WTC11 (cell line): ENCODE measurements at regions not wholly inside any gene's neighbourhood (a gene's known extent, or its start where the extent isn't known, plus 50 kb on each side); places are given as distances from the start of the nearest gene placed in this dataset.

Experiments
- ATAC-seq: fragments of 200-7000 bp; cut with Tn5 transposase; 2 replicates; pipeline ENCODE4 v1.10.0; 2021; ENCODE audit warnings: mild to moderate bottlenecking, moderate library complexity
- CTCF ChIA-PET: fragments of 300-600 bp; sonication (Branson Sonifier 250); formaldehyde crosslinking; loops from one replicate; lab custom pipeline; 2021; ENCODE audit warnings: antibody characterized with exemption; lab: Charles Lee
- POLR2A ChIA-PET: fragments of 350-600 bp; sonication (Branson Sonifier 250); formaldehyde crosslinking; loops from one replicate; lab custom pipeline; 2021; ENCODE audit warnings: antibody characterized with exemption; lab: Charles Lee
- DNase-seq: peaks from one replicate; pipeline ENCODE4 v3.0.0; 2021; ENCODE audit warnings: low spot score
- H3K27ac Mint-ChIP-seq: 2 replicates; pipeline ENCODE4 v1.8.0; 2021; ENCODE audit warnings: mixed read lengths
- H3K27me3 Mint-ChIP-seq: 2 replicates; pipeline ENCODE4 v1.8.0; 2021; ENCODE audit warnings: low read depth, mild to moderate bottlenecking, moderate library complexity, mixed read lengths
- H3K36me3 Mint-ChIP-seq: 2 replicates; pipeline ENCODE4 v1.8.0; 2021; ENCODE audit warnings: mixed read lengths
- H3K4me1 Mint-ChIP-seq: 2 replicates; pipeline ENCODE4 v1.8.0; 2022; ENCODE audit warnings: mixed read lengths
- H3K4me3 Mint-ChIP-seq: 2 replicates; pipeline ENCODE4 v1.8.0; 2021; ENCODE audit warnings: mild to moderate bottlenecking, moderate library complexity, mixed read lengths
- H3K9me3 Mint-ChIP-seq: 2 replicates; pipeline ENCODE4 v1.8.0; 2021; ENCODE audit warnings: mixed read lengths
- AR ChIP-seq: fragments of 250-450 bp; sonication (Bioruptor Pico); IDR thresholded peaks from 2 replicates; pipeline ENCODE4 v1.9.0; 2021; ENCODE audit warnings: mild to moderate bottlenecking
- ARID4B ChIP-seq: sonication (generic); formaldehyde crosslinking; IDR thresholded peaks from 2 replicates; pipeline ENCODE4 v1.8.0; 2023; ENCODE audit warnings: missing genetic modification reagents, mild to moderate bottlenecking, borderline replicate concordance
- CDX4 ChIP-seq: fragments of 250-450 bp; sonication (Bioruptor Pico); IDR thresholded peaks from 2 replicates; pipeline ENCODE4 v1.9.0; 2021; ENCODE audit warnings: moderate library complexity, mild to moderate bottlenecking, inconsistent platforms, borderline replicate concordance
- CTCF ChIP-seq: fragments of 200-600 bp; IDR thresholded peaks from 2 replicates; pipeline ENCODE4 v1.8.0; 2022; ENCODE audit warnings: antibody characterized with exemption
- EMX1 ChIP-seq: fragments of 250-450 bp; sonication (Bioruptor Pico); IDR thresholded peaks from 2 replicates; pipeline ENCODE4 v1.8.0; 2021; ENCODE audit warnings: mild to moderate bottlenecking
- NFYB ChIP-seq: sonication (generic); formaldehyde crosslinking; conservative IDR thresholded peaks from 2 replicates; pipeline ENCODE4 v1.8.0; 2022; ENCODE audit warnings: low read depth, missing genetic modification reagents
- PREB ChIP-seq: sonication (generic); formaldehyde crosslinking; IDR thresholded peaks from 2 replicates; pipeline ENCODE4 v1.8.1; 2022; ENCODE audit warnings: mild to moderate bottlenecking, missing genetic modification reagents, moderate library complexity, borderline replicate concordance
- SMAD3 ChIP-seq: sonication (generic); formaldehyde crosslinking; IDR thresholded peaks from 2 replicates; pipeline ENCODE4 v1.8.0; 2022; ENCODE audit warnings: missing genetic modification reagents, mild to moderate bottlenecking, borderline replicate concordance
- SMAD4 ChIP-seq: sonication (generic); formaldehyde crosslinking; IDR thresholded peaks from 2 replicates; pipeline ENCODE4 v1.8.0; 2022; ENCODE audit warnings: mild to moderate bottlenecking, missing genetic modification reagents
- SOX15 ChIP-seq: fragments of 250-450 bp; sonication (Bioruptor Pico); IDR thresholded peaks from 2 replicates; pipeline ENCODE4 v1.9.0; 2021; ENCODE audit warnings: mild to moderate bottlenecking
- STAT6 ChIP-seq: sonication (generic); formaldehyde crosslinking; conservative IDR thresholded peaks from 2 replicates; pipeline ENCODE4 v1.8.1; 2023; ENCODE audit warnings: mild to moderate bottlenecking, low read depth, missing genetic modification reagents, moderate library complexity
- USF2 ChIP-seq: sonication (generic); formaldehyde crosslinking; IDR thresholded peaks from 2 replicates; pipeline ENCODE4 v1.8.1; 2023; ENCODE audit warnings: mild to moderate bottlenecking, missing genetic modification reagents, moderate library complexity
- ZBTB43 ChIP-seq: sonication (generic); formaldehyde crosslinking; IDR thresholded peaks from 2 replicates; pipeline ENCODE4 v1.8.1; 2023; ENCODE audit warnings: mild to moderate bottlenecking, missing genetic modification reagents
- ZNF263 ChIP-seq: sonication (generic); formaldehyde crosslinking; IDR thresholded peaks from 2 replicates; pipeline ENCODE4 v1.8.1; 2022; ENCODE audit warnings: low read depth, mild to moderate bottlenecking, moderate library complexity, missing genetic modification reagents
- ZNF512 ChIP-seq: sonication (generic); formaldehyde crosslinking; IDR thresholded peaks from 2 replicates; pipeline ENCODE4 v1.8.1; 2022; ENCODE audit warnings: missing genetic modification reagents, borderline replicate concordance
- ZSCAN18 ChIP-seq: fragments of 250-450 bp; sonication (Bioruptor Pico); IDR thresholded peaks from 2 replicates; pipeline ENCODE4 v2.1.2; 2022; ENCODE audit warnings: mild to moderate bottlenecking, moderate library complexity

- TF ChIP-seq STAT6 (CRISPR knock-in tag) (no peak), SMAD4 (CRISPR knock-in tag) (no peak), PREB (CRISPR knock-in tag) (no peak), ZSCAN18 (CRISPR knock-in tag) (no peak), USF2 (no peak), CTCF (no peak), EMX1 (CRISPR knock-in tag) (no peak), SMAD3 (CRISPR knock-in tag) (no peak)
Observed at GRCh38 chr9:78590068-78590467, 293.1 kb downstream of the PSAT1 start (continued).

- ATAC-seq: no peak
- Mint-ChIP-seq H3K27ac (no peak overlapping the region), H3K4me3 (no peak overlapping the region), H3K4me1 (peaks cover 4% of the 10 kb centered on the region), H3K36me3 (no peaks in the 10 kb centered on the region), H3K9me3 (peaks cover 8% of the 10 kb centered on the region; the same call in 1 of the 2 replicates), H3K27me3 (no peaks in the 10 kb centered on the region)
- no peak for DNase-seq
- CTCF ChIA-PET: no interaction called here
- POLR2A ChIA-PET: no interaction called here
- no peak for TF ChIP-seq AR
- TF ChIP-seq ARID4B: no peak
- TF ChIP-seq ZNF512 (CRISPR knock-in tag): no peak
- TF ChIP-seq CDX4: no peak
- TF ChIP-seq SOX15 (CRISPR knock-in tag): no peak
- no peak for TF ChIP-seq NFYB
- TF ChIP-seq ZNF263 (CRISPR knock-in tag): no peak
- TF ChIP-seq ZBTB43: no peak
Observed at GRCh38 chr9:78592811-78593210, 295.9 kb downstream of the PSAT1 start.
